Thyroid gland (tissue), 4 donors: ENCODE measurements at regions not wholly inside any gene's neighbourhood (a gene's known extent, or its start where the extent isn't known, plus 50 kb on each side); places are given as distances from the start of the nearest gene placed in this dataset.

Source experiments
- POLR2A ChIP-seq, 2 donors: fragments of 450-650 bp; IDR thresholded peaks; one replicate each; pipeline ENCODE4 v1.6.1; 2017; ENCODE audit warnings: antibody characterized with exemption in 2 of 2, mild to moderate bottlenecking in 2 of 2, moderate library complexity in 1 of 2
- TF ChIP-seq, protein P1 (sequence below), 6 experiments: fragments of 200-600 bp in 3 of 6; fragments of 450-650 bp in 3 of 6; sonication (generic) in 3 of 6; IDR thresholded peaks; one replicate each; pipeline ENCODE4 v1.5.1; 2016 to 2019; ENCODE audit warnings: antibody characterized with exemption in 6 of 6, mild to moderate bottlenecking in 2 of 6, inconsistent platforms in 1 of 6, moderate library complexity in 1 of 6

DNA sequence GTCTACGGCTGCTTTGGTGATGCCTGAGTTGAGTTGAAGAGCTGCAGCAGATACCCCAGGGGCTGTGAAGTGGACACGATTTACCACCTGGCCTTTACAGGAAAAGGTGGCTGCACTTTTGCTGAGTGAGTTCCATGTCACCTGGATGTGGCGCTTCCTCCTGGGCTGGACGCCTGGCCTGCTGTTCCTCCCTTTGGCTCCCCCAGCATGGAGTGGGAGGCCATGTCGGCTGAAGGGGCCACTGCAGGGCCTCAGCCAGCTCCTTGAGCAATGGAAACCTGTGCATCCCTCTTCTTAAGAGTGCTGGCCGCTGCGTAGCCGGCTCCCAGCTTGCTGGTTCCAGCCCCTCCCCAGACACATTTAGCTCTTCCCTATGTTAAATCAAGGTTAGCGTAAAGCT is 221.0 kb downstream of the GLRX3 start:
- no peak for TF ChIP-seq POLR2A (IDR thresholded peaks at IDR 0.05)
- TF ChIP-seq, protein P1, sequence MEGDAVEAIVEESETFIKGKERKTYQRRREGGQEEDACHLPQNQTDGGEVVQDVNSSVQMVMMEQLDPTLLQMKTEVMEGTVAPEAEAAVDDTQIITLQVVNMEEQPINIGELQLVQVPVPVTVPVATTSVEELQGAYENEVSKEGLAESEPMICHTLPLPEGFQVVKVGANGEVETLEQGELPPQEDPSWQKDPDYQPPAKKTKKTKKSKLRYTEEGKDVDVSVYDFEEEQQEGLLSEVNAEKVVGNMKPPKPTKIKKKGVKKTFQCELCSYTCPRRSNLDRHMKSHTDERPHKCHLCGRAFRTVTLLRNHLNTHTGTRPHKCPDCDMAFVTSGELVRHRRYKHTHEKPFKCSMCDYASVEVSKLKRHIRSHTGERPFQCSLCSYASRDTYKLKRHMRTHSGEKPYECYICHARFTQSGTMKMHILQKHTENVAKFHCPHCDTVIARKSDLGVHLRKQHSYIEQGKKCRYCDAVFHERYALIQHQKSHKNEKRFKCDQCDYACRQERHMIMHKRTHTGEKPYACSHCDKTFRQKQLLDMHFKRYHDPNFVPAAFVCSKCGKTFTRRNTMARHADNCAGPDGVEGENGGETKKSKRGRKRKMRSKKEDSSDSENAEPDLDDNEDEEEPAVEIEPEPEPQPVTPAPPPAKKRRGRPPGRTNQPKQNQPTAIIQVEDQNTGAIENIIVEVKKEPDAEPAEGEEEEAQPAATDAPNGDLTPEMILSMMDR (IDR thresholded peaks at IDR 0.05) = no peak
